Activated CD4-positive, alpha-beta memory T cell treated with anti-CD3 and anti-CD28 coated beads for 36 hours (primary cell): ENCODE measurements at regions not wholly inside any gene's neighbourhood (a gene's known extent, or its start where the extent isn't known, plus 50 kb on each side); places are given as distances from the start of the nearest gene placed in this dataset.

Source experiments
- CTCF ChIA-PET: fragments of 350-600 bp; sonication (Branson Sonifier 250); formaldehyde crosslinking; loops from one replicate; lab custom pipeline; 2021; ENCODE audit warnings: antibody characterized with exemption, inconsistent platforms; lab: Charles Lee
- POLR2A ChIA-PET: fragments of 350-600 bp; sonication (Branson Sonifier 250); formaldehyde crosslinking; loops from one replicate; lab custom pipeline; 2021; ENCODE audit warnings: antibody characterized with exemption; lab: Charles Lee
- DNase-seq: peaks from one replicate; pipeline ENCODE4 v3.0.0-alpha.2; 2020
- H3K27ac Mint-ChIP-seq: one replicate; pipeline ENCODE4 v1.8.0; 2021; ENCODE audit warnings: mixed read lengths
- H3K27me3 Mint-ChIP-seq: one replicate; pipeline ENCODE4 v1.8.0; 2021; ENCODE audit warnings: mixed read lengths
- H3K36me3 Mint-ChIP-seq: one replicate; pipeline ENCODE4 v1.8.0; 2021; ENCODE audit warnings: mixed read lengths
- H3K4me1 Mint-ChIP-seq: one replicate; pipeline ENCODE4 v1.8.0; 2021; ENCODE audit warnings: low read depth, mixed read lengths
- H3K4me3 Mint-ChIP-seq: one replicate; pipeline ENCODE4 v1.8.0; 2021; ENCODE audit warnings: mild to moderate bottlenecking, mixed read lengths
- H3K9me3 Mint-ChIP-seq: one replicate; pipeline ENCODE4 v1.8.0; 2021; ENCODE audit warnings: mixed read lengths
- intact Hi-C: fragments of 100-400 bp; cut with micrococcal nuclease; formaldehyde crosslinking; loops from one replicate; pipeline ENCODE4 v1.15.1; 2023

DNA sequence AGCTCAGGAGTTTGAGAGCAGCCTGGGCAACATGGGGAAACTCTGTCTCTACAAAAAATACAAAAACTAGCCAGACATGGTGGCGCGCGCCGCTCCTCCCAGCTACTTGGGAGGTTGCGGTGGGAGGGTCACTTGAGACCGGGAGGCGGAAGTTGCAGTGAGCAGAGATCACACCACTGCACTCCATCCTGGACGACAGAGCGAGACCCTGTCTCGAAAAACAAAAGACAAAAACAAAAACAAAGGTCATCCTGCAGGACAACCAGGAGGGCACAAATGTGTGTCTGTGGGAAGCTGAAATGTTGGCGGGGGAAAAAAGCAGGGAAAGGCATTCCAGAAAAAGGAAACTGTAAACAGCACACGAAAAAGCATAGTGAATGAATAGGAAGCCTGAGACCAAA, 104.1 kb upstream of the HNRNPU start:
- Mint-ChIP-seq H3K4me1 (peaks cover 28% of the 10 kb centered on the region), H3K36me3 (no peaks in the 10 kb centered on the region), H3K4me3 (peak overlapping the region; percentile 14), H3K27ac (peak overlapping the region; percentile 23), H3K9me3 (no peaks in the 10 kb centered on the region), H3K27me3 (no peaks in the 10 kb centered on the region)
- DNase-seq: no peak
- ChIA-PET POLR2A (interaction anchor here (4.5 kb wide), 1 partner anchor 105 kb away, joined by 47 read pairs; the partner anchor contains the start of gene HNRNPU), CTCF (interaction anchor here (1.2 to 2.6 kb wide), 2 partner anchors 74 to 104 kb away, joined by 4 to 7 read pairs; no protein-coding TSS in a partner anchor)
- intact Hi-C loops: no loop called here

DNA sequence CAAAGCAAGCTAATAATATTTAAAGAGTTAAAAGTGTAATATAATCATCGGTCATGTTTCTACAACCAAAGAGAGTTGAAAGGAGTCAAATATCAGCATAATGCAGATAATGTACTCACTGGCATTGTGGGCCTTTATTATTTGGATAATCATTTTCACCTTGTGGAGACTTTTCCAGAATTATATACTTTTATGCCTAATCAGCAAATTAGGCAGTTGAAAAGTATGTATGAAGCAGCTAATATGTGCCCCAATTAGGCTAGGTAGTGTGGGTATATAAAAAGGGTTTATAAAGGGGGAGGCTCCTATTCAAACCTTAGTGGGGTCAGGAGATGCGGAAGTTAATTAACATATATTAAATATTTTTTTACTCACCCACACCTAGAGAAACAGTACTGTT, 102.8 kb upstream of the HNRNPU start:
- no peaks in the 10 kb centered on the region for H3K9me3 Mint-ChIP-seq
- ChIA-PET CTCF (no interaction called here), POLR2A (no interaction called here)
- intact Hi-C loops: no loop called here
- peaks cover 30% of the 10 kb centered on the region for H3K4me1 Mint-ChIP-seq
- no peak for DNase-seq
- H3K4me3 Mint-ChIP-seq: no peak overlapping the region
- H3K27me3 Mint-ChIP-seq: no peaks in the 10 kb centered on the region
- H3K36me3 Mint-ChIP-seq: no peaks in the 10 kb centered on the region
- H3K27ac Mint-ChIP-seq: no peak overlapping the region

DNA sequence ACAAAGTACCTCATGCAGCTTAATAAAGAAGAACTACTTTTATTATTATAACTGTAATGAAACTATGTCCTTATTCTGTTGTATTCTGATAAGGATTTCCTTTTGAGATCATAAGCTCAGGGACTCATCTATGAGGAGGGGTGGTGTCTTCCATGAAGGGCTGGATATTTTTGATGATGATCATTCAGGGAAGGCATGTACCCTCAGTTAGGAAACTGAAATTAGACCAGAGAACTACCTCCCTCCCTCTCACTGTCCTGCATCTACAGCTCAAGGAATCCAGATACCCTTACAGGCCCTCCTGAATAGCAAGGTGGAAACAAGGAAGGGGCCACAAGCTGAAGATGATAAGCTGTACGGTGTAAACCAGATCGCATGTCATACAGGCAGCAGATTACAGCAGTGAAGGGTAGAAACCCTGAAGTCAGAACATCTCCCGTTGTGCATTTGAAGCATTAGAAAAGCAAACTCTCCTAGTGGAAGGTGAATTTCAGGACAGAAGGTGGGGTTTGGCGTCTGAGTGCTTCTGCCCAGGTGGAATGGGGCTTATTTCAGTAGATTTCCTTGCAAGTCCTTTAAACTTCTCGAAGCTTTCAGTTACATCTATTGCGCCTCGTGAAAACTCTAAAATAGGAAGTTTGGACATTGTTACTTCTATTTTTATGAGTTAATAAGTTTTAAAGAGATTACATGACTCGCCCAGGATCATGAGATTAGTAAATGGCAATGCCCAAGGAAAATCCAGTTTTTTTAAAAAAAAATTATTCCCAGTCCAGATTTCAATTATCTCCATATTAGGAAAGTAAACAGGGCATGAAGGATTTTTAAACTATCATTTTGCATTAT, 101.1 kb upstream of the HNRNPU start:
- no peak for DNase-seq
- no peaks in the 10 kb centered on the region for H3K9me3 Mint-ChIP-seq
- no peaks in the 10 kb centered on the region for H3K36me3 Mint-ChIP-seq
- peaks cover 24% of the 10 kb centered on the region for H3K4me1 Mint-ChIP-seq
- intact Hi-C loops: no loop called here
- ChIA-PET CTCF (interaction anchor here (0.9 kb wide), 1 partner anchor 103 kb away, joined by 3 read pairs; no protein-coding TSS in a partner anchor), POLR2A (interaction anchor here (1.5 kb wide), 1 partner anchor 101 kb away, joined by 7 read pairs; the partner anchor contains the start of gene HNRNPU)
- no peaks in the 10 kb centered on the region for H3K27me3 Mint-ChIP-seq
- H3K27ac Mint-ChIP-seq: no peak overlapping the region
- no peak overlapping the region for H3K4me3 Mint-ChIP-seq

DNA sequence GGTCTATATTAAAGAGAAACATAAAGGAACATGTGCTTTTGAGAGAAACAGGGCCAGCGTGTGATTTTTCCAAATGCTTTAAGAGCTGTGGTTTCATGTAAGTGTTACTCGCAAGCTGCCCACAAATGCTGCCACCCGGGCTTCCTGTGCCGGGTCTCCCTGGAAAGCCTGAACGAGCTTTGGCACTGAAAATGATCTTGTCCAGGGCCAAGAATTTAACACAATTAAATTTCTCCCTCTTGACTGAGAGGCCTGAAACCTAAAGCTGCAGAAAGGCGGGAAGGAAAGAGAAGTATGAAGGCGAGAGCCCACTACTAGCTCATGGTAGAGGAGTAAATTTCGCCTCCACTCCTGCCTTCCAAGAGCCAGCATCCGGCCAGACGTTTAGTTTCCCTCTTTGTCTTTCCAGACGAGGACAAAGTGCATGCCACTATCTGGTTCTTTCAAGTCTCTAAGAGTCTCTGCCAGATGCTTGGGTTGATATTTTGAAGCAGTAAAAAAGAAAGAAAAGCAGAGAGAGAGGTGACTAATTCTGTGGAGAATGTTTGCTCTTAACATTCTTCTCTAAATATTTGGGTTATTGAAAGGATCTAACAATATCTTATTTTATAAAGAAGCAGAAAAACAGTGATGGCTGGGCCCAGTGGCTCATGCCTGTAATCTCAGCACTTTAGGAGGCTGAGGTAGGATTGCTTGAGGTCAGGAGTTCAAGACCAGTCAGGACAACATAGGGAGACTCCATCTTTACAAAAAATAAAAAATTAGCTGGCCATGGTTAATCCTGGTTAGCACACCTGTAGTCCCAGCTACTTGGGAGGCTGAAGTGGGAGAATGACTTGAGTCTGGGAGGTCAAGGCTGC, 100.0 kb upstream of the HNRNPU start:
- POLR2A ChIA-PET: interaction anchor here (0.9 to 1.5 kb wide), 2 partner anchors 100 to 503 kb away, joined by 3 to 7 read pairs; partner anchors contain the start of genes CATSPERE and HNRNPU
- Mint-ChIP-seq H3K27ac (no peak overlapping the region), H3K27me3 (no peaks in the 10 kb centered on the region)

DNA sequence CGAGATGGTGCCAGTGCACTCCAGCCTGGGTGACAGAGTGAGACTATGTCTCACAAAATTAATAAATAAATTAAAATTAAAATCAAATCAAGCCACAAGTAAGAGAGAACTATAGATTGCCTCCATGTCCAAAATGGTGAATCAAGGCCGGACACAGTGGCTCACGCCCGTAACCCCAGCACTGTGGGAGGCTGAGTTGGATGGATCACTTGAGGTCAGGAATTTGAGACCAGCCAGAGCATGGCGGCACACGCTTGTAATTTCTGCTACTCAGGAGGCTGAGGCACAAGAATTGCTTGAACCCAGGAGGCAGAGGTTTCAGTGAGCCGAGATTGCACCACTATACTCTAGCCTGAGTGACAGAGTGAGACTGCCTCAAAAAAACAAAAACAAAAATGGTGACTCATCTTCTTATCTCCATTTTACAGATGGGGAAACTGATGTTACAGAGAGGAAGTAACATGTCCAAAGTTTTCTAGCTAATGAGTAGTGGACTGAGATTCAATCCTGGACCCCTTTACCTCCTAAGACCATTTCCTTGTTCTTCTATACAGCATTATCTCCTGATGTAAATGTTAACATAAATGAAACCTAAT, 99.0 kb upstream of the HNRNPU start:
- ChIA-PET CTCF (interaction anchor here (1.2 to 1.5 kb wide), 2 partner anchors 79 to 99 kb away, joined by 4 to 5 read pairs; partner anchors contain the start of gene HNRNPU), POLR2A (no interaction called here)
- no peak overlapping the region for H3K4me3 Mint-ChIP-seq

More for the DNA sequence above, 100.0 kb upstream of the HNRNPU start:
- peak; percentile 27 for DNase-seq
- Mint-ChIP-seq H3K36me3 (no peaks in the 10 kb centered on the region), H3K4me3 (no peak overlapping the region), H3K4me1 (peaks cover 23% of the 10 kb centered on the region), H3K9me3 (no peaks in the 10 kb centered on the region)
- intact Hi-C loops: no loop called here
- CTCF ChIA-PET: interaction anchor here (0.9 to 1.5 kb wide), 3 partner anchors 100 to 163 kb away, joined by 3 to 5 read pairs (median 4); partner anchors contain the start of gene HNRNPU

DNA sequence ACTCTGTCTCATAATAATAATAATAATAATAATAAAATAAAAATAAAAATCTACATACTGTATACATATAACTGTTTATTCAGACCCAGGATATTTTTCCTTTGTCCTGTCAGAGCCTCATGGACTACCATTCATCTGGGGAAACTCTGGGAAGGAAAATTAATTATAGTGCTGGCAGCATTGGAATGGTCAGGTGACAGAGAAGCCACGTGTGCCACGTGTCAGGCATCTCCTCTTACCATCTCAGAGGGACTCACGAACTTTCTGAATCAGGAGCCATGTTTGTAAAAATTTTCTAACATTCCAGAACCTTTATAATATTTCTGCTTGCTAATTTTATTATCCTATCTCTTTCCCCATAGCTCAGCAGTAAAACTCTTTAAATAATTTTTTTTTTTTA, 97.8 kb upstream of the HNRNPU start:
- Mint-ChIP-seq H3K9me3 (no peaks in the 10 kb centered on the region), H3K36me3 (no peaks in the 10 kb centered on the region), H3K27me3 (no peaks in the 10 kb centered on the region), H3K4me3 (no peak overlapping the region), H3K27ac (no peak overlapping the region), H3K4me1 (peaks cover 14% of the 10 kb centered on the region)
- no peak for DNase-seq
- ChIA-PET POLR2A (no interaction called here), CTCF (interaction anchor here (1.2 kb wide), 1 partner anchor 81 kb away, joined by 4 read pairs; no protein-coding TSS in a partner anchor)
- intact Hi-C loops: no loop called here

More for the DNA sequence above, 99.0 kb upstream of the HNRNPU start:
- Mint-ChIP-seq H3K36me3 (no peaks in the 10 kb centered on the region), H3K27ac (no peak overlapping the region), H3K4me1 (peaks cover 17% of the 10 kb centered on the region), H3K9me3 (no peaks in the 10 kb centered on the region), H3K27me3 (no peaks in the 10 kb centered on the region)
- DNase-seq: no peak
- intact Hi-C loops: no loop called here

DNA sequence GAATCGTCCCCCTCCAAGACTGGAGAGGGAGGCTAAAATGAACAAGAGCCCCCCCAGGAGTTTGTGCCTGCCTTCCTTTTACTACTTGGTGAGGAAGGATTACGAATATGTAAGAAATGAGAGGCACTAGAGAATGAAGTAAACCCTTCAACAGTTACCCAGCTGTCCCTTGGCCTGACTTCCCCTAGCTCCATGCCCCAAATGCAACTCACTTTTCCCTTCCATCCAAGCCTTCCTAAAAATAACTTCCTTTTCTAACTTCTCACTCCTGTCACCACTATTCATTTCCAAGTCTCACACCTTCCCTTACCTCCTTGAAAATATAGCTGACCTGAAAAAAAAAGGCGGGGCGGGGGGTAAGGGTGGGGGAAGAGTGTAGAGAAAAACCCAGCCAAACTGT, 96.6 kb upstream of the HNRNPU start:
- Mint-ChIP-seq H3K27me3 (no peaks in the 10 kb centered on the region), H3K27ac (no peak overlapping the region), H3K4me3 (no peak overlapping the region), H3K36me3 (no peaks in the 10 kb centered on the region), H3K4me1 (peaks cover 14% of the 10 kb centered on the region), H3K9me3 (no peaks in the 10 kb centered on the region)
- ChIA-PET CTCF (no interaction called here), POLR2A (no interaction called here)
- intact Hi-C loops: no loop called here
- DNase-seq: no peak

DNA sequence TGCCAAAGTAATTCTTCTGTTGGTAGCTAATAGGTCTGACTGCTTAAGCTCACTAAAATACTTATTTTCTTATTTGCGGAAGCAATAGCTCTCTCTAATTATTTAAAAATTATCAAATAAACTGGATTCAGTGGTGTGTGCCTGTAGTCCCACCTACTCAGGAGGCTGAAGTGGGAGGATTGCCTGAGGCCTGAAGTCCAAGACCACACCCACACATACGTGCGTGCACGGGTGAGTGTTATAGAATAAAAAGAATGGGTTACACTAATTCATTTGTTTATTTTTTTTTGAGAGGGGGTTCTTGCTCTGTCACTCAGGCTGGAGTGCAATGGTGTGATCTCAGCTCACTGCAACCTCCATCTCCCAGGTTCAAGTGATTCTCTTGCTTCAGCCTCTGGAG, 94.2 kb upstream of the HNRNPU start:
- no peaks in the 10 kb centered on the region for H3K9me3 Mint-ChIP-seq
- H3K36me3 Mint-ChIP-seq: no peaks in the 10 kb centered on the region
- H3K27ac Mint-ChIP-seq: no peak overlapping the region
- POLR2A ChIA-PET: no interaction called here
- no peak overlapping the region for H3K4me3 Mint-ChIP-seq
- CTCF ChIA-PET: no interaction called here
- intact Hi-C loops: no loop called here
- no peak for DNase-seq
- peaks cover 4% of the 10 kb centered on the region for H3K4me1 Mint-ChIP-seq
- H3K27me3 Mint-ChIP-seq: no peaks in the 10 kb centered on the region

DNA sequence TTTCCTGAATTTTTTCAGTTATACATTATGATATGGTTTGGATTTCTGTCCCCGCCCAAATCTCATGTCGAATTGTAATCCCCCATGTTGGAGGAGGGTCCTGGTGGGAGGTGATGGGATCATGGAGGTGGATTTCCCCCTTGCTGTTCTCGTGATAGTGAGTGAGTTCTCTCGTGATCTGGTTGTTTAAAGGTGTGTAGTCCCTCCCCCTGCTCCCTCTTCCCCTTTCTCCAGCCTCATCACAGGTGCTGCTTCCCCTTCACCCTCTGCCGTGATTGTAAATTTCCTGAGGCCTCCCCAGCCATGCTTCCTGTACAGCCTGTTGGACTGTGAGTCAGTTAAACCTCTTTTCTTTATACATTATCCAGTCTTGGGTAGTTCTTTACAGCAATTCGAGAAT, 93.2 kb upstream of the HNRNPU start:
- DNase-seq: no peak
- Mint-ChIP-seq H3K4me1 (no peaks in the 10 kb centered on the region), H3K27me3 (no peaks in the 10 kb centered on the region), H3K9me3 (no peaks in the 10 kb centered on the region), H3K27ac (no peak overlapping the region), H3K36me3 (no peaks in the 10 kb centered on the region), H3K4me3 (no peak overlapping the region)
- intact Hi-C loops: no loop called here
- CTCF ChIA-PET: no interaction called here
- POLR2A ChIA-PET: no interaction called here

DNA sequence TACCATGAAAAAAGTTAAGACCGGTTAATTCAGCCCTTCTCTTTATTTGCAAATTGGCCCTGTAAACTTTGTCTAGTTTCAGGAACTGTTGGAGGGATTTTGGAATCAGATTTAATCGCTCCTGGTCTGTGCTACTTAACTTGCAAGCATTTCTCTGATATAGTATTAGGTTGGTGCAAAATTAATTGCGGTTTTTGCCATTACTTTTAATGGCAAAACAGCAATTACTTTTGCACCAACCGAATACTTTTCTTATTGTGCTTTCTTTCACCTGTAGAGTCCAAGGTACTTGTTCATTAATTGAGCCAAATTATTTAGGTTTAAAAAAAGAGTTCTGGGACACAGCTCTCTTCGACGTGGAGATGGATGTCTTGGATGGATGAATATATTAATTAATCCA, 92.8 kb upstream of the HNRNPU start:
- intact Hi-C loops: no loop called here
- CTCF ChIA-PET: no interaction called here
- no peaks in the 10 kb centered on the region for H3K27me3 Mint-ChIP-seq
- no peak for DNase-seq
- no peaks in the 10 kb centered on the region for H3K9me3 Mint-ChIP-seq
- POLR2A ChIA-PET: no interaction called here
- H3K4me1 Mint-ChIP-seq: no peaks in the 10 kb centered on the region
- no peaks in the 10 kb centered on the region for H3K36me3 Mint-ChIP-seq
- H3K4me3 Mint-ChIP-seq: no peak overlapping the region
- no peak overlapping the region for H3K27ac Mint-ChIP-seq

DNA sequence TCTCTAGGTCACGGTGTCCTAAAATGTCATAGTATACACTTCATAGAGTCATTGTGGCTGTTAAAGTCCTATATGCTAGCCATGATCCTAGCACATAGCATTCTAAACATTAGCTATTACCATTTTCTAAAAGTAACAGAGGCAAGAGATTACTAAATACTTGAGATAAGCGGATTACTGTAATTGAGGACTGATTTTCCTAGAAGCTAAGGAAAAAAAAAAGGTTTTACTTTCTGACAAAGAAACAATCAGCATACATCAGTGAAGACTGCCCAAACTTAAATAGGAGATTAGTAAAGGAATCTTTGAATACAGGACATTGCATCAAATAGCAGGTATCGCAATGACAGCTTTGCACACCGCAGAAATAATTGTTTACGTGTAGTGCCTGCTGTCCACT, 91.3 kb upstream of the HNRNPU start:
- intact Hi-C loops: no loop called here
- ChIA-PET POLR2A (no interaction called here), CTCF (no interaction called here)
- DNase-seq: no peak
- Mint-ChIP-seq H3K27me3 (peaks cover under 1% of the 10 kb centered on the region), H3K36me3 (no peaks in the 10 kb centered on the region), H3K27ac (no peak overlapping the region), H3K9me3 (no peaks in the 10 kb centered on the region), H3K4me1 (no peaks in the 10 kb centered on the region), H3K4me3 (no peak overlapping the region)

DNA sequence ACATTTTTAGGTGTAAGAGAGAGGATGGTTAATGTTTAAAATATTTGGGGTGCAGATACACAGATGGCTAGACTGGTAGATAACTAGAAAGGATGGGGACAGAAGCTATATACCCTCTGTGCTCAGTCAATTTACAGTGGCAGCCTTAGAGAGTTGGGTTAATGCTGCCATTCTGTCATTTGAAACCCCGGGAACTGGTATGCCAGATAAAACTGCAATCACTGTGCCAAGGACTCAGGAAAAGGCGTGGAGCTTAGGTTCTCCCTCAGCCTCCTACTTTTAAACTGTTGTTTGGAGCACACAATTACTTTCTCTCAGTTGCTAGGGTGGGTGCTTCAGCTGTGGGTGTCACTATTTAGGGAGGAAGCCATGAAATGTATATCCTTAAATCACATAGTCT, 90.0 kb upstream of the HNRNPU start:
- H3K4me3 Mint-ChIP-seq: no peak overlapping the region
- no peak for DNase-seq
- POLR2A ChIA-PET: no interaction called here
- no peaks in the 10 kb centered on the region for H3K36me3 Mint-ChIP-seq
- no peaks in the 10 kb centered on the region for H3K4me1 Mint-ChIP-seq
- H3K27ac Mint-ChIP-seq: no peak overlapping the region
- CTCF ChIA-PET: no interaction called here
- intact Hi-C loops: no loop called here
- no peaks in the 10 kb centered on the region for H3K9me3 Mint-ChIP-seq
- peaks cover 1% of the 10 kb centered on the region for H3K27me3 Mint-ChIP-seq
